PC-9 (cell line): ENCODE measurements at regions not wholly inside any gene's neighbourhood (a gene's known extent, or its start where the extent isn't known, plus 50 kb on each side); places are given as distances from the start of the nearest gene placed in this dataset.
"Not testable (repeated sequence)": the region's sequence is repeated elsewhere in the genome, so short reads cannot be mapped to it uniquely, and the experiment has no call there.

Experiments used
- BruUV-seq: library from RNA; stranded (reverse); fragments of 400-500 nt; replicated peaks from 2 replicates; lab custom pipeline; 2021; lab: Mats Ljungman, UMichigan
- CTCF ChIA-PET: fragments of 300-600 bp; sonication (Branson Sonifier 250); formaldehyde crosslinking; loops from one replicate; lab custom pipeline; 2022; ENCODE audit warnings: antibody characterized with exemption; lab: Charles Lee
- POLR2A ChIA-PET: fragments of 300-600 bp; sonication (Branson Sonifier 250); formaldehyde crosslinking; loops from one replicate; lab custom pipeline; 2022; ENCODE audit warnings: antibody characterized with exemption; ENCODE audit not compliant: unreplicated experiment; lab: Charles Lee
- DNase-seq, 2 experiments: peaks; one replicate each; pipeline versions ENCODE4 v3.0.0 to v3.0.0-alpha.2; 2015 to 2022; ENCODE audit warnings: mixed read lengths in 1 of 2
- H2AFZ ChIP-seq: fragments of 200-600 bp; sonication (generic); 2 replicates; pipeline ENCODE4 v1.8.1; 2017; ENCODE audit warnings: antibody characterized with exemption
- H3F3A ChIP-seq: fragments of 200-600 bp; sonication (generic); 2 replicates; pipeline ENCODE4 v1.8.1; 2017; ENCODE audit warnings: antibody characterized with exemption, mild to moderate bottlenecking, low read depth; ENCODE audit not compliant: insufficient read depth
- H3K27ac ChIP-seq: fragments of 200-600 bp; sonication (generic); 2 replicates; pipeline ENCODE4 v1.6.1; 2016; ENCODE audit warnings: mixed run types
- H3K27me3 ChIP-seq: fragments of 200-600 bp; sonication (generic); 2 replicates; pipeline ENCODE4 v1.6.1; 2016; ENCODE audit warnings: low read depth, mixed run types; ENCODE audit not compliant: insufficient read depth
- H3K36me3 ChIP-seq: fragments of 200-600 bp; sonication (generic); 2 replicates; pipeline ENCODE4 v1.6.1; 2016; ENCODE audit warnings: low read depth, mixed run types
- H3K4me1 ChIP-seq: fragments of 200-600 bp; sonication (generic); replicated peaks from 2 replicates; pipeline ENCODE4 v1.6.1; 2016; ENCODE audit warnings: mixed run types; ENCODE audit not compliant: insufficient read depth
- H3K4me2 ChIP-seq: fragments of 200-600 bp; sonication (generic); 2 replicates; pipeline ENCODE4 v1.6.1; 2017; ENCODE audit warnings: mixed run types
- H3K4me3 ChIP-seq: fragments of 200-600 bp; sonication (generic); 2 replicates; pipeline ENCODE4 v1.6.1; 2016; ENCODE audit warnings: mixed run types
- H3K79me2 ChIP-seq: fragments of 200-600 bp; sonication (generic); 2 replicates; pipeline ENCODE4 v1.6.1; 2017; ENCODE audit warnings: low read depth, mixed run types
- H3K9me2 ChIP-seq: fragments of 200-600 bp; sonication (generic); 2 replicates; pipeline ENCODE4 v1.8.1; 2017; ENCODE audit warnings: mild to moderate bottlenecking; ENCODE audit not compliant: insufficient read depth
- H3K9me3 ChIP-seq: fragments of 200-600 bp; sonication (generic); 2 replicates; pipeline ENCODE4 v1.8.1; 2016; ENCODE audit warnings: low read depth; ENCODE audit not compliant: insufficient read depth
- H4K20me1 ChIP-seq: fragments of 200-600 bp; sonication (generic); 2 replicates; pipeline ENCODE4 v1.8.1; 2017; ENCODE audit not compliant: insufficient read depth
- CTCF ChIP-seq: fragments of 200-600 bp; sonication (generic); conservative IDR thresholded peaks from 2 replicates; pipeline ENCODE4 v1.6.1; 2017; ENCODE audit warnings: mixed run types, antibody characterized with exemption, mild to moderate bottlenecking, moderate library complexity
- EZH2 ChIP-seq: fragments of 200-600 bp; sonication (generic); IDR thresholded peaks from 2 replicates; pipeline ENCODE4 v1.8.0; 2017; ENCODE audit warnings: antibody characterized with exemption, low read depth
- intact Hi-C: fragments of 100-400 bp; cut with micrococcal nuclease; formaldehyde crosslinking; loops from one replicate; pipeline ENCODE4 v1.10.0; 2022; ENCODE audit not compliant: unreplicated experiment

DNA sequence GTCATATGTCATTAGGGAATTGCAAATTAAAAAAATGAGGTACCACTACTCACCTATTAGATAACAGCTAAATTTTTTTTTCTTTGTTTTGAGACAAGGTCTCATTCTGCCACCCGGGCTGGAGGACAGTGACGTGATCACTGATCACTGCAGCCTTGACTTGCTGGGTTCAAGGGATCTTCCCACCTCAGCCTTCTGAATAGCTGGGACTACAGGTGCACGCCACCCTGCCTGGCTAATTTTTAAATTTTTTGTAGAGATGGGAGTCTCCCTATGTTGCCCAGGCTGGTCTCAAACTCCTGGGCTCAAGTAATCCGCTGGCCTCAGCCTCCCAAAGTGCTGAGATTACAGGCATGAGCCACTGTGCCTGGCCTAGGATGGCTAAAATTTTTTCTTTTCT, 57.1 kb upstream of the NCOA3 start:
- ChIA-PET CTCF (no interaction called here), POLR2A (no interaction called here)
- no TSS peak for BruUV-seq

GRCh38 chr20:47445291-47445690, 56.4 kb upstream of the NCOA3 start:
- POLR2A ChIA-PET, result no interaction called here
- BruUV-seq, result no TSS peak

More for the DNA sequence above, 57.1 kb upstream of the NCOA3 start:
- Histone ChIP-seq H3F3A (peaks cover 30% of the 10 kb centered on the region), H3K4me3 (no peak overlapping the region), H3K4me1 (peaks cover 18% of the 10 kb centered on the region), H3K27ac (no peak overlapping the region), H3K4me2 (no peak overlapping the region), H3K9me2 (no peaks in the 10 kb centered on the region), H3K9me3 (no peaks in the 10 kb centered on the region), H4K20me1 (no peaks in the 10 kb centered on the region), H3K27me3 (no peaks in the 10 kb centered on the region), H3K36me3 (no peaks in the 10 kb centered on the region), H2AFZ (no peak overlapping the region), H3K79me2 (no peaks in the 10 kb centered on the region)
- intact Hi-C loops, result no loop called here
- DNase-seq, result no peak
- TF ChIP-seq CTCF, result no peak

DNA sequence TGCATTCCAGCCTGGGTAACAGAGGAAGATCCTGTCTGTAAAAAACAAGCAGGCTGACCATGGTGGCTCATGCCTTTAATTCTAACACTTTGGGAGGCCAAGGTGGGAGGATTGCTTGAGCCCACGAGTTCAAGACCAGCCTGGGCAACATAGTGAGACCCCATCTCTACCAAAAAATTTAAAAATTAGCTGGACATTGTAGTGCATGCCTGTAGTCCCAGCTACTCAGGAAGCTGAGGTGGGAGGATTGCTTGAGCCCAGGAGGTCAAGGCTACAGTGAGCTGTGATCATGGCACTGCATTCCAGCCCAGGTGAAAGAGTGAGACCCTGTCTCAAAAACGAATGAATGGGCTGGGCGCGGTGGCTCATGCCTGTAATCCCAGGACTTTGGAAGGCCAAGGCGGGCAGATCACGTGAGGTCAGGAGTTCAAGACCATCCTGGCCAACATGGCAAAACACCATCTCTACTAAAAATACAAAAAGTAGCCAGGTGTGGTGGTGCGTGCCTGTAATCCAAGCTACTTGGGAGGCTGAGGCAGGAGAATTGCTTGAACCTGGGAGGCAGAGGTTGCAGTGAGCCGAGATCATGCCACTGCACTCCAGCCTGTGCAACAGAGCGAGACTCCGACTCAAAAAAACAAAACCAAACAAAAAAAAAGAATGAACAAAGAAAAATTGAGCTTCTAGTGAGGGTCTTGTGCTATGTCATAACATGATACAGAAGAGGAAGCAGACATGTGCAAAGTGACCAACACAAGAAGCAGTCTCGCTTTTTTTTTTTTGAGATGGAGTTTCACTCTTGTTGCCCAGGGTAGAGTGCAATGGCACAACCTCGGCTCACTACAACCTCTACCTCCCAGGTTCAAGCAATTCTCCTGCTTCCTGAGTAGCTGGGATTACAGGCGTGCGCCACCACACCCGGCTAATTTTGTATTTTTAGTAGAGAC, 54.1 kb upstream of the NCOA3 start:
- BruUV-seq, intact Hi-C loops, H3K4me2 ChIP-seq, H3K9me2 ChIP-seq, H3K36me3 ChIP-seq, H3K27ac ChIP-seq, H3K9me3 ChIP-seq, POLR2A ChIA-PET, H3K79me2 ChIP-seq, H3K27me3 ChIP-seq, CTCF ChIA-PET, DNase-seq, H4K20me1 ChIP-seq, H2AFZ ChIP-seq, H3K4me3 ChIP-seq: not testable (repeated sequence)
- H3K4me1 ChIP-seq, result peaks cover 11% of the 10 kb centered on the region
- peaks cover 14% of the 10 kb centered on the region for H3F3A ChIP-seq

More at GRCh38 chr20:47445291-47445690, 56.4 kb upstream of the NCOA3 start:
- Histone ChIP-seq H3K9me2 (no peaks in the 10 kb centered on the region), H3K79me2 (no peaks in the 10 kb centered on the region), H2AFZ (no peak overlapping the region), H3F3A (peaks cover 23% of the 10 kb centered on the region), H3K4me1 (peaks cover 13% of the 10 kb centered on the region), H3K27me3 (no peaks in the 10 kb centered on the region), H3K4me3 (no peak overlapping the region), H3K36me3 (no peaks in the 10 kb centered on the region), H3K27ac (no peak overlapping the region), H4K20me1 (no peaks in the 10 kb centered on the region), H3K9me3 (no peaks in the 10 kb centered on the region), H3K4me2 (no peak overlapping the region)
- no peak for TF ChIP-seq CTCF
- TF ChIP-seq EZH2, result no peak
- CTCF ChIA-PET, result no interaction called here
- intact Hi-C loops, result no loop called here
- DNase-seq, result no peak
